DOHH2 (cell line): ENCODE measurements at regions not wholly inside any gene's neighbourhood (a gene's known extent, or its start where the extent isn't known, plus 50 kb on each side); places are given as distances from the start of the nearest gene placed in this dataset.

Experiments used
- H3F3A ChIP-seq: fragments of 200-600 bp; sonication (generic), shearing (Covaris generic); 2 replicates; pipeline ENCODE4 v1.6.0; 2016; ENCODE audit warnings: antibody characterized with exemption, mild to moderate bottlenecking; ENCODE audit not compliant: control insufficient read depth, insufficient read depth
- H3K27ac ChIP-seq: fragments of 200-600 bp; sonication (generic); 2 replicates; pipeline ENCODE4 v1.5.1; 2014; ENCODE audit warnings: low read depth, mild to moderate bottlenecking, low read length, moderate library complexity
- H3K27me3 ChIP-seq: fragments of 200-600 bp; sonication (generic); 2 replicates; pipeline ENCODE4 v1.6.1; 2014; ENCODE audit warnings: mild to moderate bottlenecking, low read length, mixed read lengths; ENCODE audit not compliant: control insufficient read depth
- H3K36me3 ChIP-seq: fragments of 200-600 bp; sonication (generic); 2 replicates; pipeline ENCODE4 v1.6.1; 2014; ENCODE audit warnings: mild to moderate bottlenecking, low read length, moderate library complexity, mixed read lengths; ENCODE audit not compliant: control insufficient read depth
- H3K4me1 ChIP-seq: fragments of 200-600 bp; sonication (generic); 2 replicates; pipeline ENCODE4 v1.6.1; 2014; ENCODE audit warnings: mild to moderate bottlenecking, low read length, mixed read lengths; ENCODE audit not compliant: control insufficient read depth
- H3K4me2 ChIP-seq: fragments of 200-600 bp; sonication (generic); 2 replicates; pipeline ENCODE4 v1.6.0; 2014; ENCODE audit warnings: mild to moderate bottlenecking, low read length, moderate library complexity
- H3K4me3 ChIP-seq: fragments of 200-600 bp; sonication (generic); 2 replicates; pipeline ENCODE4 v1.5.1; 2014; ENCODE audit warnings: mild to moderate bottlenecking, low read length, mixed read lengths
- H3K79me2 ChIP-seq: fragments of 200-600 bp; sonication (generic); 2 replicates; pipeline ENCODE4 v1.6.1; 2014; ENCODE audit warnings: mild to moderate bottlenecking, low read length, mixed read lengths; ENCODE audit not compliant: control insufficient read depth
- H3K9me2 ChIP-seq: fragments of 200-600 bp; sonication (generic); replicated peaks from 2 replicates; pipeline ENCODE4 v1.6.1; 2014; ENCODE audit warnings: mild to moderate bottlenecking, low read length, mixed read lengths; ENCODE audit not compliant: control insufficient read depth
- H3K9me3 ChIP-seq: fragments of 200-600 bp; sonication (generic); 2 replicates; pipeline ENCODE4 v1.6.1; 2014; ENCODE audit warnings: antibody characterized with exemption, low read length, mixed read lengths; ENCODE audit not compliant: control insufficient read depth, insufficient read depth
- H4K20me1 ChIP-seq: fragments of 200-600 bp; sonication (generic); 2 replicates; pipeline ENCODE4 v1.6.0; 2014; ENCODE audit warnings: low read depth, mild to moderate bottlenecking, antibody characterized with exemption, low read length, moderate library complexity; ENCODE audit not compliant: control insufficient read depth, insufficient read depth
- EZH2phosphoT487 ChIP-seq: fragments of 200-600 bp; sonication (generic); IDR thresholded peaks from 2 replicates; pipeline ENCODE4 v1.6.1; 2017; ENCODE audit warnings: borderline replicate concordance, mild to moderate bottlenecking, antibody characterized with exemption, low read length, moderate library complexity, mixed read lengths
- TF ChIP-seq, protein P1 (sequence below): fragments of 200-600 bp; sonication (generic); IDR thresholded peaks from one replicate; pipeline ENCODE4 v1.5.1; 2014; ENCODE audit warnings: antibody characterized with exemption, mild to moderate bottlenecking, low read depth, low read length; ENCODE audit not compliant: poor library complexity, severe bottlenecking

DNA sequence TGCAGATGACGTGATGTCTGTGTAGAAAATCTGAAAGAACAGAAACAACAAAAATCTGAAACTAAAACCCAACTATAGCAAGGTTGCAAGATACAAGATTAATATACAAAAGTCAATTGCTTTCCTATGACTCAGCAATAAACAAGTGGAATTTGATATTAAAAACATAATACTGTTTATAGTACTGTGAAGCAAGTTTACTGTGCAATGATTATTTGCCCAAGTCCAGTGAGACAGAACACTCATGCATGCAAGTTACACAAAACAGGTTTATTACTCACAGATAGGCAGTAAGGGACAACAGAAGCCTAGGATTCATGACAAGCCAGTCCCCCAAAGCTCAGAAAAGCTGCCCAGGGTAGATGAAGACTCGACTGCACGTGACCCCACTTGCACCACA is 62.4 kb upstream of the RAB4A start:
- Histone ChIP-seq H3K36me3 (no peaks in the 10 kb centered on the region), H3F3A (no peaks in the 10 kb centered on the region), H3K4me2 (no peak overlapping the region), H3K4me1 (no peaks in the 10 kb centered on the region), H3K27ac (no peak overlapping the region), H4K20me1 (no peaks in the 10 kb centered on the region), H3K79me2 (no peaks in the 10 kb centered on the region), H3K9me2 (no peaks in the 10 kb centered on the region), H3K9me3 (no peaks in the 10 kb centered on the region), H3K4me3 (no peak overlapping the region), H3K27me3 (peaks cover 3% of the 10 kb centered on the region; the same call in 1 of the 2 replicates)
- TF ChIP-seq, protein P1, sequence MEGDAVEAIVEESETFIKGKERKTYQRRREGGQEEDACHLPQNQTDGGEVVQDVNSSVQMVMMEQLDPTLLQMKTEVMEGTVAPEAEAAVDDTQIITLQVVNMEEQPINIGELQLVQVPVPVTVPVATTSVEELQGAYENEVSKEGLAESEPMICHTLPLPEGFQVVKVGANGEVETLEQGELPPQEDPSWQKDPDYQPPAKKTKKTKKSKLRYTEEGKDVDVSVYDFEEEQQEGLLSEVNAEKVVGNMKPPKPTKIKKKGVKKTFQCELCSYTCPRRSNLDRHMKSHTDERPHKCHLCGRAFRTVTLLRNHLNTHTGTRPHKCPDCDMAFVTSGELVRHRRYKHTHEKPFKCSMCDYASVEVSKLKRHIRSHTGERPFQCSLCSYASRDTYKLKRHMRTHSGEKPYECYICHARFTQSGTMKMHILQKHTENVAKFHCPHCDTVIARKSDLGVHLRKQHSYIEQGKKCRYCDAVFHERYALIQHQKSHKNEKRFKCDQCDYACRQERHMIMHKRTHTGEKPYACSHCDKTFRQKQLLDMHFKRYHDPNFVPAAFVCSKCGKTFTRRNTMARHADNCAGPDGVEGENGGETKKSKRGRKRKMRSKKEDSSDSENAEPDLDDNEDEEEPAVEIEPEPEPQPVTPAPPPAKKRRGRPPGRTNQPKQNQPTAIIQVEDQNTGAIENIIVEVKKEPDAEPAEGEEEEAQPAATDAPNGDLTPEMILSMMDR, result no peak
- TF ChIP-seq EZH2phosphoT487, result no peak

GRCh38 chr1:229209386-229209785 is 61.5 kb upstream of the RAB4A start:
- TF ChIP-seq, protein P1, result no peak
- TF ChIP-seq EZH2phosphoT487, result no peak
- Histone ChIP-seq H3K9me2 (no peaks in the 10 kb centered on the region), H3K79me2 (no peaks in the 10 kb centered on the region), H3K9me3 (no peaks in the 10 kb centered on the region), H3K4me3 (no peak overlapping the region), H3K27ac (no peak overlapping the region), H3F3A (no peaks in the 10 kb centered on the region), H3K4me1 (no peaks in the 10 kb centered on the region), H4K20me1 (no peaks in the 10 kb centered on the region), H3K27me3 (peaks cover 3% of the 10 kb centered on the region; the same call in 1 of the 2 replicates), H3K4me2 (no peak overlapping the region), H3K36me3 (no peaks in the 10 kb centered on the region)

DNA sequence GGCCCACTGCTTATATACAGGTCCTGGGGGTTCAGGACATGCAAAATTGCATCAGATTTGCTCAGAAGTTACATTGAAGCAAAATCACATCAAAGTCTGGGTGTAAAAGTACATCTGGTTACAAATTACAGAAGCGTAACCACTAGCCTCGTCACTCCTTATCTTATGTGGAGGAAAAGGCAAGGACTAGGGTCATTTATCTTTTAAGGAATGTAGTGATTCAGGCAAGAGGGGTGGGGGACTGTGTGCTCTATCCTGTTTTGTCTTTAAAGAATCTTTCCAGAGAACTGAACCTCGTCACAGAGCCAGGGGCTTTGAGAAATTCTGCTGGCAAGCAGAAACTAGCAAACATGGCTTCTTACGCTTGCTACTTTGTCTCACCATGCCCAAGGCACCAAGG is 61.1 kb upstream of the RAB4A start:
- Histone ChIP-seq H3K4me1 (no peaks in the 10 kb centered on the region), H4K20me1 (no peaks in the 10 kb centered on the region), H3K9me3 (no peaks in the 10 kb centered on the region), H3F3A (no peaks in the 10 kb centered on the region), H3K4me2 (no peak overlapping the region), H3K79me2 (no peaks in the 10 kb centered on the region), H3K36me3 (no peaks in the 10 kb centered on the region), H3K9me2 (no peaks in the 10 kb centered on the region), H3K27ac (no peak overlapping the region), H3K27me3 (peaks cover 3% of the 10 kb centered on the region; the same call in 1 of the 2 replicates), H3K4me3 (no peak overlapping the region)
- no peak for TF ChIP-seq EZH2phosphoT487
- TF ChIP-seq, protein P1, result no peak

DNA sequence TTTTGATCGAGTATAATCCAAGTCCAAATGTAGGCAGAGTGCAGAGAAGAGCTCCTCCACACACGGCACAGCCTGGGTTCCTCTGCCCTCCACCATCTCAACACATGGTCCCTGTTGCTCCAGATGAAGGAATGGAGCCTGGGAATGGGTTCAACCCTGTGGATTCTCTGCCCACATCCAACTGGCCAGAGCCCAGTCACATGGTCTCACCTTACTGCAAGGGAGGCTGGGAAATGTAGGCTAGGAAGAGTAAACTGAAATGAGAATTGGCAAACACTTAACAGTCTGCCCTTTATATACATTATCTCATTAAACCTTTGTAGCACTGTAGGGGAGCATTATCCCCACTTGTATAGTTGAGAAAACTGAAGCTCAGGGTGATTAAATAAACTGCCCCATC is 60.1 kb upstream of the RAB4A start:
- Histone ChIP-seq H3K4me3 (no peak overlapping the region), H3K36me3 (no peaks in the 10 kb centered on the region), H3K9me3 (no peaks in the 10 kb centered on the region), H3K4me2 (no peak overlapping the region), H3K27me3 (peaks cover 3% of the 10 kb centered on the region; the same call in 1 of the 2 replicates), H3K9me2 (no peaks in the 10 kb centered on the region), H3K4me1 (no peaks in the 10 kb centered on the region), H3F3A (no peaks in the 10 kb centered on the region), H3K79me2 (no peaks in the 10 kb centered on the region), H4K20me1 (no peaks in the 10 kb centered on the region), H3K27ac (no peak overlapping the region)
- no peak for TF ChIP-seq EZH2phosphoT487
- TF ChIP-seq, protein P1, result no peak
